Prostate gland (tissue), 2 donors: ENCODE measurements at regions not wholly inside any gene's neighbourhood (a gene's known extent, or its start where the extent isn't known, plus 50 kb on each side); places are given as distances from the start of the nearest gene placed in this dataset.

Experiments used
- POLR2AphosphoS5 ChIP-seq: sonication (generic); formaldehyde crosslinking; IDR thresholded peaks from one replicate; pipeline ENCODE4 v1.6.1; 2017; ENCODE audit warnings: antibody characterized with exemption
- TF ChIP-seq, protein P1 (sequence below), 4 experiments: fragments of 200-600 bp in 2 of 4; fragments of 450-650 bp in 2 of 4; sonication (generic) in 2 of 4; IDR thresholded peaks; 1 replicate in 3 of 4; 2 replicates in 1 of 4; pipeline ENCODE4 v1.5.1; 2016 to 2019; ENCODE audit warnings: antibody characterized with exemption in 4 of 4, mild to moderate bottlenecking in 2 of 4, moderate library complexity in 2 of 4

DNA sequence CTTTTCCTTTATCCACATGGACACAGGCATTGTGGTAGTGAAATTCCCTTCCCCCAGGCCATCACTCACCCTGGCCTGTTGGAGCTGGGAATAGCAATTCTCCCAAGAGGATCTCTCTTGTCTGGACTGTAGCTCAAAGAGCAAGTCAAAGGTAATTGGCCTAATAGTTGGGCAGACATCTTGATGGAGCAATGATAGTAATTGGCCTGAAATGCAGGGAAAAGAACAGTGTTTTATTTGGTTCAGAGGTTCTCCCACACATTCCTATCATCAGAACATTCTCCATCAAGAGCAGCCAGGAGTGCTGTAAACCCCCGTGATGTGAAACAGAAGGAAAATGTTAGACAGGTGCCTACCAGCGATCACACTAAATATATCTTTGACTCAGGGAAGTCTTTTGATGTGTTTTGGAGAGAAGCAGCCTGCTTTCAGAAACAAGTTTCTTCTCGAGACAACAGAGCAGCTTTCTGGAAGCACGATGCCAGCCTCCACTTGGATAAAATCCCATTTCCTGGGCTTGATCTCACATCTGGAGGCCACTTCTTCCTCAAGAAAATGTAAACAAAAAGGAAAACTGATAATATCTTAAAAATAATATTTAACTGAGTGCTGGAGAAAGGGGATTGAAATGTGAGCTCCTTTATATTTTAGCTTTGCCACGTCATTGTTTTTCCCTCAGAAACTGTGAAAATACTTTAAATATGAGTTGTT lies 198.1 kb upstream of the WWC1 start:
- TF ChIP-seq, protein P1, sequence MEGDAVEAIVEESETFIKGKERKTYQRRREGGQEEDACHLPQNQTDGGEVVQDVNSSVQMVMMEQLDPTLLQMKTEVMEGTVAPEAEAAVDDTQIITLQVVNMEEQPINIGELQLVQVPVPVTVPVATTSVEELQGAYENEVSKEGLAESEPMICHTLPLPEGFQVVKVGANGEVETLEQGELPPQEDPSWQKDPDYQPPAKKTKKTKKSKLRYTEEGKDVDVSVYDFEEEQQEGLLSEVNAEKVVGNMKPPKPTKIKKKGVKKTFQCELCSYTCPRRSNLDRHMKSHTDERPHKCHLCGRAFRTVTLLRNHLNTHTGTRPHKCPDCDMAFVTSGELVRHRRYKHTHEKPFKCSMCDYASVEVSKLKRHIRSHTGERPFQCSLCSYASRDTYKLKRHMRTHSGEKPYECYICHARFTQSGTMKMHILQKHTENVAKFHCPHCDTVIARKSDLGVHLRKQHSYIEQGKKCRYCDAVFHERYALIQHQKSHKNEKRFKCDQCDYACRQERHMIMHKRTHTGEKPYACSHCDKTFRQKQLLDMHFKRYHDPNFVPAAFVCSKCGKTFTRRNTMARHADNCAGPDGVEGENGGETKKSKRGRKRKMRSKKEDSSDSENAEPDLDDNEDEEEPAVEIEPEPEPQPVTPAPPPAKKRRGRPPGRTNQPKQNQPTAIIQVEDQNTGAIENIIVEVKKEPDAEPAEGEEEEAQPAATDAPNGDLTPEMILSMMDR (IDR thresholded peaks at IDR 0.05), result no peak
- TF ChIP-seq POLR2AphosphoS5, result no peak
